ENCODE measurements at regions not wholly inside any gene's neighbourhood (a gene's known extent, or its start where the extent isn't known, plus 50 kb on each side); places are given as distances from the start of the nearest gene placed in this dataset.
"Not testable (repeated sequence)": the region's sequence is repeated elsewhere in the genome, so short reads cannot be mapped to it uniquely, and the experiment has no call there.

- H3K4me3 ChIP-seq (ENCODE audit: low read depth, low read length): no peak overlapping the region
- TF ChIP-seq, protein P1, sequence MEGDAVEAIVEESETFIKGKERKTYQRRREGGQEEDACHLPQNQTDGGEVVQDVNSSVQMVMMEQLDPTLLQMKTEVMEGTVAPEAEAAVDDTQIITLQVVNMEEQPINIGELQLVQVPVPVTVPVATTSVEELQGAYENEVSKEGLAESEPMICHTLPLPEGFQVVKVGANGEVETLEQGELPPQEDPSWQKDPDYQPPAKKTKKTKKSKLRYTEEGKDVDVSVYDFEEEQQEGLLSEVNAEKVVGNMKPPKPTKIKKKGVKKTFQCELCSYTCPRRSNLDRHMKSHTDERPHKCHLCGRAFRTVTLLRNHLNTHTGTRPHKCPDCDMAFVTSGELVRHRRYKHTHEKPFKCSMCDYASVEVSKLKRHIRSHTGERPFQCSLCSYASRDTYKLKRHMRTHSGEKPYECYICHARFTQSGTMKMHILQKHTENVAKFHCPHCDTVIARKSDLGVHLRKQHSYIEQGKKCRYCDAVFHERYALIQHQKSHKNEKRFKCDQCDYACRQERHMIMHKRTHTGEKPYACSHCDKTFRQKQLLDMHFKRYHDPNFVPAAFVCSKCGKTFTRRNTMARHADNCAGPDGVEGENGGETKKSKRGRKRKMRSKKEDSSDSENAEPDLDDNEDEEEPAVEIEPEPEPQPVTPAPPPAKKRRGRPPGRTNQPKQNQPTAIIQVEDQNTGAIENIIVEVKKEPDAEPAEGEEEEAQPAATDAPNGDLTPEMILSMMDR (IDR thresholded peaks at IDR 0.05; ENCODE audit: low read depth, low read length, missing control alignments): no peak
- DNase-seq (ENCODE audit: low read depth): no peak
- in situ Hi-C loops (cut with HindIII; ENCODE audit: low sequenced_read_pairs): no loop called here
These were observed 370.3 kb upstream of the FGF16 start for GRCh38 chrX:77076896-77077295.

GRCh38 chrX:77081237-77081636 is 366.0 kb upstream of the FGF16 start:
- H3K4me3 ChIP-seq (ENCODE audit: low read depth, low read length); in situ Hi-C loops (cut with HindIII; ENCODE audit: low sequenced_read_pairs); DNase-seq (ENCODE audit: low read depth): not testable (repeated sequence)

DNA sequence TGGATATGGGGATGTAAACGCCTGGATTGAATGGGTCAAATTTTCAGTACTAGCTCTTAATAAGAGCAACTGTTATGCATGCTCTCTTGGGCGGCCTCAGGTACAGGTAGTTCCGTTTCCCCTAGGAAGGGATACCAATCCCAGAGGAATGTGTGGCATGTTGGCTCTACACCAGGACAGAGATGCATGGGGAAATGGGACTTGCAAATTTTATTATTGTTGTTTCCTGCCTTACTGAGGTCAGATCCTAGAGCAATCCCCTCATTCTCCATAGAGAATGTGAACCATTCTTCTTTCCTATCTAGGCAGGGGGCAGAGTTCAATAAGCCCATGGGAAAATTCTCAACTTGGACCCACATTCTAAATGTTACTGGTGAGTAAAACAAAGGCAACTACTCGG is 361.8 kb upstream of the FGF16 start:
- in situ Hi-C loops (cut with HindIII; ENCODE audit: low sequenced_read_pairs): no loop called here
- no peak for DNase-seq (ENCODE audit: low read depth)
- TF ChIP-seq, protein P1 (IDR thresholded peaks at IDR 0.05; ENCODE audit: low read depth, low read length, missing control alignments): no peak
- H3K4me3 ChIP-seq (ENCODE audit: low read depth, low read length): no peak overlapping the region

DNA sequence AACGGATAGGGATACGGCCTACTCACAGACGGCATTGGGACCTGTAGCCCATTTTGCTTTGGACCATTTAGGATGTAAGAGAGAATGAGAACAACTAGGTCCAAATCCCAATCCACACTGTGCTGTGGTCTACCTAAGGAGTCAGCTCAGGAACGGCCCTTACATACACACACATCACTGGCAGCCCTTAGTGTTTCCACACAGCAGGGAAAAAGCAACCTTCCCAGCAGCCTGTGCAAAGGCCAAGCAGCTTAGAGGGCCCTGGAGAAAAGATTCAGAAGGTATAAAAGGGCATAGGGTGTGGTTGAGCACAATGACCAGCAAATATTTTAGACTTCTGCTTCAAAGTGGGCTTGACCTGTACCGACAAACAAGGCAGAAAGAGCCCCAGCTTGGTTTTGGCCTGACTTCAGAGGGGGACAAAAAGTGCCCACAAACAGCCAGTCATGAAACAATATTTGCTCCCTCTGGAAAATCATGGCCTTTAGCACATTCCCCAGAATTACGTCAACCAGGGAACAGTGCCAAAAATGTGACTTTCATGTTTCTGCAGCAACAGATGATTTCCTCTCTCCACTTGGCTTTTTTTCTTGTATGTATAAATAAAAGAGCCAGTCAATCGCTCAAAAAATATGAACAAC is 359.5 kb upstream of the FGF16 start:
- no peak overlapping the region for H3K4me3 ChIP-seq (ENCODE audit: low read depth, low read length)
- peak; percentile 43 for DNase-seq (ENCODE audit: low read depth)
- in situ Hi-C loops (cut with HindIII; ENCODE audit: low sequenced_read_pairs): no loop called here
- TF ChIP-seq, protein P1 (IDR thresholded peaks at IDR 0.05; ENCODE audit: low read depth, low read length, missing control alignments): no peak

DNA sequence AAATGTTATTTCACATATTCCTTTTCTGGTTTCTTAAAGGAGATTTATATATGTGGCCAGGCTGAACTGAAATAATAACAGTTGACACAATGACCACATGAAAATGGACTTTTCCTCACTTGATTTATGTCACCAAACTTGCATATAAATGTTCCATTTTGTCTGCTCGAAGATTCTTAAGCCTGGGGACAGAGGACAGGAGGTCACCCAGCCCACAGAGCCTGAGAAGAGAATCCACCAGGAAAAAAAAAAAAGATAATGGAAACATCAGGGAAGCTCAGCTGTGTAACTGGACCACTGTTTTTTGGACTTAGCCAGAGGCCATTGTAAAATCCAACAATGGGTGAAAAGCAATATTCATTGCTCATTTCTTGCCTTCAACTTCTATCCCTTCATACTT is 359.0 kb upstream of the FGF16 start:
- TF ChIP-seq, protein P1 (IDR thresholded peaks at IDR 0.05; ENCODE audit: low read depth, low read length, missing control alignments): no peak
- in situ Hi-C loops (cut with HindIII; ENCODE audit: low sequenced_read_pairs): no loop called here
- no peak overlapping the region for H3K4me3 ChIP-seq (ENCODE audit: low read depth, low read length)
- no peak for DNase-seq (ENCODE audit: low read depth)

- no peak overlapping the region for H3K4me3 ChIP-seq (ENCODE audit: low read depth, low read length)
- in situ Hi-C loops (cut with HindIII; ENCODE audit: low sequenced_read_pairs): no loop called here
- DNase-seq (ENCODE audit: low read depth): no peak
- TF ChIP-seq, protein P1 (IDR thresholded peaks at IDR 0.05; ENCODE audit: low read depth, low read length, missing control alignments): no peak
These were observed 332.7 kb upstream of the FGF16 start for GRCh38 chrX:77114501-77114900.

GRCh38 chrX:77118686-77119085 is 328.5 kb upstream of the FGF16 start:
- no peak overlapping the region for H3K4me3 ChIP-seq (ENCODE audit: low read depth, low read length)
- TF ChIP-seq, protein P1 (IDR thresholded peaks at IDR 0.05; ENCODE audit: low read depth, low read length, missing control alignments): no peak
- in situ Hi-C loops (cut with HindIII; ENCODE audit: low sequenced_read_pairs): no loop called here
- no peak for DNase-seq (ENCODE audit: low read depth)
